Central memory CD8-positive, alpha-beta T cell (primary cell): ENCODE measurements at regions not wholly inside any gene's neighbourhood (a gene's known extent, or its start where the extent isn't known, plus 50 kb on each side); places are given as distances from the start of the nearest gene placed in this dataset.
"Not testable (repeated sequence)": the region's sequence is repeated elsewhere in the genome, so short reads cannot be mapped to it uniquely, and the experiment has no call there.

ENCODE experiments used
- ATAC-seq: fragments of 150-1000 bp; cut with Tn5 transposase; replicated peaks from 2 replicates; pipeline ENCODE4 v1.10.0; 2022; ENCODE audit warnings: mild to moderate bottlenecking, moderate FRiP score, moderate number of reproducible peaks; ENCODE audit not compliant: poor library complexity, severe bottlenecking; ENCODE audit errors: extremely low read depth
- DNase-seq, 2 donors: peaks; one replicate each; pipeline ENCODE4 v3.0.0; 2021; ENCODE audit warnings: low spot score in 2 of 2
- H3K27ac Mint-ChIP-seq: one replicate; pipeline ENCODE4 v1.8.0; 2022; ENCODE audit warnings: low read depth, mild to moderate bottlenecking, moderate library complexity, mixed read lengths
- H3K27me3 Mint-ChIP-seq: one replicate; pipeline ENCODE4 v1.8.0; 2022; ENCODE audit warnings: mixed read lengths
- H3K36me3 Mint-ChIP-seq: one replicate; pipeline ENCODE4 v1.8.0; 2022; ENCODE audit warnings: mild to moderate bottlenecking, moderate library complexity, mixed read lengths; ENCODE audit not compliant: insufficient read depth
- H3K4me1 Mint-ChIP-seq: one replicate; pipeline ENCODE4 v1.8.0; 2022; ENCODE audit warnings: mixed read lengths
- H3K4me3 Mint-ChIP-seq: one replicate; pipeline ENCODE4 v1.8.0; 2022; ENCODE audit warnings: mild to moderate bottlenecking, moderate library complexity, mixed read lengths
- H3K9me3 Mint-ChIP-seq: one replicate; pipeline ENCODE4 v1.8.0; 2022; ENCODE audit warnings: mixed read lengths

DNA sequence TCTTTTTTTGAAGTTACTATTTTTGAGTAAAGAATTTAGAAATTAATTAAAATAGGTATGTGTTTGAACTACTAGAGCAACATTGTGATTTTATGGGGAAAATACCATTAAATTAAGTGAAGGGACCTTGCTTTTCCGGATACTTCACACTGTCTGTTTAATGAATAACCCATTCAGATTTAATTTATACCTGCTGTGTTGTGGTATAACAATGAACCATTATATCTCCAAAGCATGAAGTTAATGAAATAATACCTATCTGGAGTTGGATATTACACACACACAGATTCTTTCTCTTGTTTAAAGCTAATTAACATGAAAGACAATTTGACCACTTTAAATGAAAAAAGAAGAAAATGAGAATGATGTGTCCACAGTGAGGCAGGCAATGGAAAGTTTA lies 195.0 kb upstream of the GPRIN3 start:
- DNase-seq = no peak
- H3K4me3 Mint-ChIP-seq = no peak overlapping the region
- ATAC-seq = no peak

DNA sequence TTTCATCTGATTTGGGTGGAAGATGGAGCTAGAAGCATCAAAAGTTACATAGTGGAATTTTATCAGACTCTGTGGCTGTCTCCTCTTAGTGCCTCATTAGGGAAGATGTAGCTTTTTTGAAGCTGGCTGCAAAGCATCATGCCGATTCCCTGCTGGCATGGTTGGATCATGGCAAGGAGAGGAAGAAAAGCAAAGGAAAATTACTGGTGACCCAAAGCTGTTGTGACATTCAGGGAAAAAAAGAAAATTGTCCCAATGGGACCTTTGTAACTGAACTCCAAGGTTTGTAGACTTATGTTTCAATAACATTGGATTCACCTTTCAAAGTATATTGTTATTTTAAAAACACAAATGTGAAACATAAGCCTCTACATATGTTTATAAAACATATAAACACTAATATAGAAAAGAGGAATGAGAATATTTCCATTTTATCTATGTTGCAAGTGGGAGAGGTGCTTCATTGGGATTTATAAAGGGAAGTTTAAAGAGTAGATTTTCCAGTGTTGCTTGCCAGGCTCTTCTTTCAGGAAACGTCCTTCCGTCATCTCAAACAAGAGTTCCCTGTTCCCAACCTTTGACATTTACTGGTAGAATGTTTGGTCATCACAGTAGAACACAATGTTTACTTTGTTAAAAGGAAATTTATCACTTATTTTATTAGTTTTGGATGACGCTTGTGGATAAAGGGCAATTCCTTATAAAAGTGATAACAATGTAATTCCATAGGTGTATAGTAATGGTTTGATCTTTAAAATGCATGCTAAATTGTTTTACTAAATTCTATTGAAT lies 190.1 kb upstream of the GPRIN3 start:
- Mint-ChIP-seq H3K4me3 (no peak overlapping the region), H3K27me3 (peaks cover 25% of the 10 kb centered on the region), H3K9me3 (no peaks in the 10 kb centered on the region), H3K27ac (no peak overlapping the region), H3K4me1 (no peaks in the 10 kb centered on the region), H3K36me3 (no peaks in the 10 kb centered on the region)
- no peak for DNase-seq
- no peak for ATAC-seq

More for the DNA sequence above, 195.0 kb upstream of the GPRIN3 start:
- Mint-ChIP-seq H3K9me3 (no peaks in the 10 kb centered on the region), H3K4me1 (no peaks in the 10 kb centered on the region), H3K27me3 (peaks cover 25% of the 10 kb centered on the region), H3K27ac (no peak overlapping the region), H3K36me3 (no peaks in the 10 kb centered on the region)

DNA sequence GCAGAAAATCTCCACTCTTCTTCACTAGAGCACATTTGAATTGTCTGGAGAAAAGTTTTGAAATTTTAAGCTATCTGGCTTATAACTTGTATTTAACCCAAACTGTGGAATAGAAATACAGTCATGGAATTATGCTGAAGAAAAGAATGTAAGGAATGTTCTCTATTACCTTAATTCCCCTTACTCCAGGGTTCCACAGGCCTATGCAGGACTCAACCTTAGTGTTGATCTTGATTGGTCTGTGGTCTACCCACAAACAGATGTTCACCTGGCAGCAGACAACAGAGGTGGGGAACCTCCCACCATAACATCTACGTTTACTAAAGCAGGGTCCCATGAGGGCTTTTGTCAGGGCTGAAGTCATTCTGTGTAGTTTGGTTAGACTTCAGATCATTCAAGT lies 189.3 kb upstream of the GPRIN3 start:
- Mint-ChIP-seq H3K4me1 (no peaks in the 10 kb centered on the region), H3K27ac (no peak overlapping the region), H3K9me3 (no peaks in the 10 kb centered on the region), H3K4me3 (no peak overlapping the region), H3K27me3 (peaks cover 25% of the 10 kb centered on the region), H3K36me3 (no peaks in the 10 kb centered on the region)
- ATAC-seq (no peak), DNase-seq (no peak)

DNA sequence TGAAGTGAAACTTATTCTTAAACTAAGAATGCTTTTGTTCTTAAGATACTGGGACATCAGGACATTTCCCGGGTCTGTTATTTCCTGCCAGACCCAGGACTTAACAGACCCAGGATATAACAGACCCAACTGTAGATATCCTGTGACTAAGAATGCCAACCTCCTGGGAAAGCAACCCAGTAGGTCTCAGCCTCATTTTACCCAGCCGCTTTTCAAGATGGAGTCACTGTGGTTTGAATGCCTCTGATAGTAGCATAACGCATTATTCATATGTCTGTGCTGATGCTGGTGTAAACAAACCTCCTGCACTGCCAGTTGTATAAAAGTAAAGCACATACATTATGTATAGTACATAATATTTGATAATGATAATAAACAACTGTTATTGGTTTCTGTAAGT lies 185.8 kb upstream of the GPRIN3 start:
- DNase-seq = no peak
- H3K27me3 Mint-ChIP-seq = no peaks in the 10 kb centered on the region
- H3K9me3 Mint-ChIP-seq = no peaks in the 10 kb centered on the region
- no peak overlapping the region for H3K4me3 Mint-ChIP-seq
- ATAC-seq = no peak
- no peak overlapping the region for H3K27ac Mint-ChIP-seq
- no peaks in the 10 kb centered on the region for H3K4me1 Mint-ChIP-seq
- H3K36me3 Mint-ChIP-seq = no peaks in the 10 kb centered on the region

DNA sequence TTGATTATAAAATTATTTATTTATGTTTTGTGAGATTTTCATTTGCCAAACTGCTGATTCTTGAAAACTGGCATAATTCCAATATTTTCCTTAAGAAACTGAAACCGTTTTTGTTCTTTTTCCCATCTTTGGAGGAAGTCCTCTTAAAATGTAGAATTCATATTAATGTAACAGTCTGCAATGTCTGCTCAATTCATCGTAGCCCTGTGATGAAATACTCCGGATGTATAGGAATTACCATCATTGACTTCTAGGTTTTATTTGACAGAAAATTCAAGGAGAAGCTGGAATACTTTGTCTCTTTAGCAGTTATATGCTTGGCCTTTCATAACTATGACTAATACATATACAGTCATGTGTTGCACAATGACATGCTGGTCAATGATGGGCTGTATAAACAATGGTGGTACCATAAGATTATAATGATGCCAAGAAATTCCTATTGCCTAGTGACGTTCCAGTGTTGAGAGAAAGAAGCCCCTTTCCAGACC lies 185.0 kb upstream of the GPRIN3 start:
- Mint-ChIP-seq H3K4me3 (no peak overlapping the region), H3K36me3 (no peaks in the 10 kb centered on the region), H3K4me1 (no peaks in the 10 kb centered on the region), H3K9me3 (no peaks in the 10 kb centered on the region), H3K27me3 (no peaks in the 10 kb centered on the region), H3K27ac (no peak overlapping the region)
- DNase-seq (no peak), ATAC-seq (no peak)

DNA sequence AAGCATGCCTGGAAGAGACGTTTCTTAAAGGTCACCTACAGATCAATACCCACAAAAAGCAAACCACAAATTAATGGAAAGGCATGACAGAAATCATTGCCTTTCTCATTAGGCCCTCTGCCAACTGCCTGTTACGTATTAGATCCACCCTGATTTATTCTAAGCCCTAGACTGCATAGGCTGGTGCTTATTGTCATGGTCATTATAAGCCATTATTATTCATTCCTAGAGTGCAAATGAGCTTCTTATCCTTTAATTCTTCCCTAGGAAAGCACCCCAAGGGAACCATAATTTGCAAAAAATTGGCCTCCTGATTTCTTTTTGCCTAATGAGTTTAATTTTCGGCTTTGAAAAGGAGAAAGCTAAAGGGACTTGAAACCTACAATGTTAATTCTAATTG lies 184.2 kb upstream of the GPRIN3 start:
- Mint-ChIP-seq H3K27me3 (no peaks in the 10 kb centered on the region), H3K9me3 (no peaks in the 10 kb centered on the region), H3K4me3 (no peak overlapping the region), H3K4me1 (no peaks in the 10 kb centered on the region), H3K27ac (no peak overlapping the region), H3K36me3 (no peaks in the 10 kb centered on the region)
- ATAC-seq = no peak
- no peak for DNase-seq

DNA sequence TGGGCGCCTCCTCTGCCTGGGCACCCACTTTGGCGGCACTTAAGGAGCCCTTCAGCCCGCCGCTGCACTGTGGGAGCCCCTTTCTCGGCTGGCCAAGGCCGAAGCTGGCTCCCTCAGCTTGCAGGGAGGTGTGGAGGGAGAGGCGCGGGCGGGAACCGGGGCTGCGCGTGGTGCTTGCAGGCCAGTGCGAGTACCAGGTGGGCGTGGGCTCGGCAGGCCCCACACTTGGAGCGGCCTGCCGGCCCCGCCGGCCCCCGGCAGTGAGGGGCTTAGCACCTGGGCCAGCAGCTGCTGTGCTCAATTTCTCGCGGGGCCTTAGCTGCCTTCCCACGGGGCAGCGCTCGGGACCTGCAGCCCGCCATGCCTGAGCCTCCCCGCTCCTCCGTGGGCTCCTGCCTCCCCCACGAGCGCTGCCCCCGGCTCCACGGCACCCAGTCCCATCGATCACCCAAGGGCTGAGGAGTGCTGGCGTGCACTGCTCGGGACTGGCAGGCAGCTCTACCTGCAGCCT lies 182.4 kb upstream of the GPRIN3 start:
- DNase-seq, H3K27me3 Mint-ChIP-seq: not testable (repeated sequence)

DNA sequence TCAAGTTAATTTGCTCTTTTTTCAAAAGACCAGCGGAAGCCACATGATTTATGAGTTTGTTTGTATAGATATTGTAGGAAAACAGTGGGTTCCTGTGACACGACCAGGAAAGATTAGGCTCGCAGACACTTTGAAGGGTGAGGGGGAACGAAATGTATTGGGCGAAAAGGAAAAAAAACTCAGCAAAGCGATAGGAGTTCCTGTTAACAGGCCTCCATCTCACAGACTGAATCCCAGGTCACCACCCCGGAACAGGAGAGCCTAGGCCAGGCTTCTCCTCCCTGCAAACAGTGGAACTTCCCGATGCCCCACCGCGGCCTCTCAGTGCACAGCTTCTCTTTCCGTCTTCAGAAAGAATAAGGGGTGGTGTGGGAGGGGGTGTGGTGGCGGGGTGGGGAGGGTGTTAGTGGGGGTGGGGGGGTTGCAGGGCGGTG lies 181.8 kb upstream of the GPRIN3 start:
- no peaks in the 10 kb centered on the region for H3K36me3 Mint-ChIP-seq

More for the DNA sequence above, 182.4 kb upstream of the GPRIN3 start:
- not testable (repeated sequence) for H3K9me3 Mint-ChIP-seq, H3K4me3 Mint-ChIP-seq, H3K36me3 Mint-ChIP-seq, H3K4me1 Mint-ChIP-seq, ATAC-seq, H3K27ac Mint-ChIP-seq

DNA sequence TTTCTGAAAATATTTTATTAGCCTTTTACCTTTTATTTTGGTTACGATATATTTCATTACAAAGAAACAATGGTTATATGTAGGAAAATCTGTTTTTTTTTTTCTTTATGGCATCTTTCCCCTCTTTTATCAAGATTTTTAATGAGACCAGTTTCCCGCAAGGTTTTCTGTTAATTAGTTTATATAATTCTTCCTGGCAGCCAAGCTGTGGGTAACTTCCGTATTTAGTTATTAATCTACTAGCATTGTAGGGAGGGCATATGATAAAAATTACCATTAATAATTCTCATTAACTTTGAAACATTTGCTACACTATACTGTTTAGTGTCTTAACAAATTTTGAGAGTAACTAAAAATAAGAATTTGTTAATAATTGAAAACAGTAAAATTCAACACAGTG lies 181.1 kb upstream of the GPRIN3 start:
- no peak for ATAC-seq
- Mint-ChIP-seq H3K4me3 (no peak overlapping the region), H3K27ac (no peak overlapping the region), H3K36me3 (no peaks in the 10 kb centered on the region), H3K9me3 (no peaks in the 10 kb centered on the region), H3K4me1 (no peaks in the 10 kb centered on the region), H3K27me3 (no peaks in the 10 kb centered on the region)
- no peak for DNase-seq

More for the DNA sequence above, 181.8 kb upstream of the GPRIN3 start:
- Mint-ChIP-seq H3K4me3 (no peak overlapping the region), H3K27ac (no peak overlapping the region), H3K27me3 (no peaks in the 10 kb centered on the region), H3K9me3 (no peaks in the 10 kb centered on the region), H3K4me1 (no peaks in the 10 kb centered on the region)
- no peak for ATAC-seq
- no peak for DNase-seq

DNA sequence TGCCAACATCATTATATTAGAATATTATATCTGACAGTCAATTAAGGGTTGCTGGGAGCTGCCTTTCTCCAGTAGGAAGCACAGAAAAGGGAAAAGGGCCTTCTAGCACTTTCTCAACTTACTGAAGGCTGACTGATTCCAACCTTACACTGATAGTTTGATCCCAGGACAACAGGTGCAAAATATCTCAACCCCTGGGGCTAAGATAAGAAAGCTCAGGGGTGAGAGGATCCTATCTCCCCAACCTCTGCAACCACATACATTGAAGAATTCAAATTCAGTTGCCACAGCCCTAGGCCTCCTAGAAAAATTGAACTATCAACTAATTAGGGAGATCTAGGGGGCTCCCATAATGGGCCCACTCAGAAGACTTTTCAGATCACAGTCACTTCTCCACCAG lies 179.1 kb upstream of the GPRIN3 start:
- H3K4me1 Mint-ChIP-seq = no peaks in the 10 kb centered on the region
- peaks cover 2% of the 10 kb centered on the region for H3K36me3 Mint-ChIP-seq
- ATAC-seq = no peak

DNA sequence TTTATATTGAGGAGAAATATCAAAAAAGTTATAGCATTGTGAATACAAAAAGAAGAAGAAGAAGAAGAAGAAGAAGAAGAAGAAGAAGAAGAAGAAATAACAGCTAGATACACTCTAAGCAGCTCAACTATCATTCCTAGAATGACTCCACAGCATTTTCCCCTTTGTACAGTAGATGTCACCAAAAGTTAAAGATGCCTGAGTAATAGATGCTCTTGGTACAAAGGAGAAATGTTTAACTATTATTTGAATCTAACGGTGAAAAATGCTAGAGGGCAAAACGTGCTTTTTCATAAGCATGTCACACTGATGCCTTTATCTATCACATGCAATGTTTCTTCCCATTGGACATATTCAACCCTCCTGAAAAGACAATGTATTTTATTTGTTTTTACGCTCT lies 178.4 kb upstream of the GPRIN3 start:
- H3K27ac Mint-ChIP-seq = no peak overlapping the region
- ATAC-seq = no peak

More for the DNA sequence above, 179.1 kb upstream of the GPRIN3 start:
- Mint-ChIP-seq H3K27ac (no peak overlapping the region), H3K27me3 (no peaks in the 10 kb centered on the region), H3K4me3 (no peak overlapping the region), H3K9me3 (no peaks in the 10 kb centered on the region)
- no peak for DNase-seq

DNA sequence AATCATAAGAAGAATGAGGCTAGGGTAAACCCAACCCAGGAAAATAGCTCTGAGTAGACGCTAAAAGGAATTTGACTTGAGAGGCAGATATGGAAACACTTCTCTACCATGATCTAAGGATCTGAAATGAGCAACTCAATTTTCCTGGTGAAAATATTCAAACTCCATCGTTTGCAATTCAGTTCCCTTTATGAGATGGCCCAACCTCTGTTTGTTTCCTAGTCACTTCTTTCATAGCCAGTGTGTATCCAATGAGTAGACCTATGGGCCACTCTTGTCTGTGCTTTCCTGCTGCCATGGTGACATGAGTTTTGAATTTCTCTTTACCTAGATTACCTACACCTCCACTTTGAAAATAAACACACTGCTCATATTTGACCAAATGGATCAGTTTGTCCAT lies 176.2 kb upstream of the GPRIN3 start:
- Mint-ChIP-seq H3K4me3 (no peak overlapping the region), H3K4me1 (no peaks in the 10 kb centered on the region), H3K9me3 (peaks cover 4% of the 10 kb centered on the region), H3K27me3 (no peaks in the 10 kb centered on the region), H3K36me3 (peaks cover 2% of the 10 kb centered on the region), H3K27ac (no peak overlapping the region)
- DNase-seq = no peak
- ATAC-seq = no peak

More for the DNA sequence above, 178.4 kb upstream of the GPRIN3 start:
- Mint-ChIP-seq H3K9me3 (peaks cover 2% of the 10 kb centered on the region), H3K4me1 (no peaks in the 10 kb centered on the region), H3K27me3 (no peaks in the 10 kb centered on the region), H3K36me3 (peaks cover 2% of the 10 kb centered on the region), H3K4me3 (no peak overlapping the region)
- no peak for DNase-seq

DNA sequence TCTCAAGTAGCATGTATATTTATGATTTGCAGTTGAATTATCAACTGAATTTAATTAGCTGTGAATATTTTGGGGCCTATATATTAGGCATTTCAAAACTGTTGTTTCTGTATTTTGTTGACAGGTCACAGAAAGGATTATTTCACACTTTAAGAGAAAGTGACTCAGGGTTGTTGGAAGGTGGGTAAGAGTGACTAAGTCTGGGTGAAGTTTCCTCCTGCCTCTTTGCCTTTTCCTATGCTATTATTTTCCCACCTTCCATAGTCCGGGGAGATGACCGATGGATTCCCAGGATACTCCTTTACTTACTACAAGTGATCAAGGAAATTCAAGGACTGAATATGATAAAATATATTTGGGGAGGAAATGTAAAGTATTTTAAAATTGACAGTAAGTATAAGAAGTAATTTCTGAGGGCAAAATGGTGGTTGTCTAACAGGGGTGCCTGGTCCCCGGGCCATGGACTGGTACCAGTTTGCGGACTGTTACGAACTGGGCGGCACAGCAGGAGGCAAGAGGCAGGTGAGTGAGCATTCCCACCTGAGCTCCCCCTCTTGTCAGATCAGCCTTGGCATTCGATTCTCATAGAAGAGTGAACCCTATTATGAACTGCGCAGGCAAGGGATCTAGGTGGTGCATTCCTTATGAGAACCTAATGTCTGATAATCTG lies 175.5 kb upstream of the GPRIN3 start:
- Mint-ChIP-seq H3K4me3 (no peak overlapping the region), H3K36me3 (peaks cover 2% of the 10 kb centered on the region), H3K9me3 (peaks cover 4% of the 10 kb centered on the region), H3K27me3 (no peaks in the 10 kb centered on the region), H3K4me1 (no peaks in the 10 kb centered on the region), H3K27ac (no peak overlapping the region)
- ATAC-seq (no peak), DNase-seq (no peak)
